Right ventricle myocardium superior (tissue), 1 donor: ENCODE measurements at regions not wholly inside any gene's neighbourhood (a gene's known extent, or its start where the extent isn't known, plus 50 kb on each side); places are given as distances from the start of the nearest gene placed in this dataset.

ENCODE experiments used
- ATAC-seq: fragments of 200-7000 bp; cut with Tn5 transposase; one replicate; pipeline ENCODE4 v1.9.1; 2020; ENCODE audit warnings: mild to moderate bottlenecking; ENCODE audit not compliant: poor library complexity
- DNase-seq: peaks from one replicate; pipeline ENCODE4 v3.0.0-alpha.2; 2020
- intact Hi-C: fragments of 100-400 bp; cut with DNase I; formaldehyde crosslinking; loops from one replicate; pipeline ENCODE4 v1.11.2; 2022
- donor health status: DM: no; HTN: yes; CAD: no; lungs with severe emphysema.

DNA sequence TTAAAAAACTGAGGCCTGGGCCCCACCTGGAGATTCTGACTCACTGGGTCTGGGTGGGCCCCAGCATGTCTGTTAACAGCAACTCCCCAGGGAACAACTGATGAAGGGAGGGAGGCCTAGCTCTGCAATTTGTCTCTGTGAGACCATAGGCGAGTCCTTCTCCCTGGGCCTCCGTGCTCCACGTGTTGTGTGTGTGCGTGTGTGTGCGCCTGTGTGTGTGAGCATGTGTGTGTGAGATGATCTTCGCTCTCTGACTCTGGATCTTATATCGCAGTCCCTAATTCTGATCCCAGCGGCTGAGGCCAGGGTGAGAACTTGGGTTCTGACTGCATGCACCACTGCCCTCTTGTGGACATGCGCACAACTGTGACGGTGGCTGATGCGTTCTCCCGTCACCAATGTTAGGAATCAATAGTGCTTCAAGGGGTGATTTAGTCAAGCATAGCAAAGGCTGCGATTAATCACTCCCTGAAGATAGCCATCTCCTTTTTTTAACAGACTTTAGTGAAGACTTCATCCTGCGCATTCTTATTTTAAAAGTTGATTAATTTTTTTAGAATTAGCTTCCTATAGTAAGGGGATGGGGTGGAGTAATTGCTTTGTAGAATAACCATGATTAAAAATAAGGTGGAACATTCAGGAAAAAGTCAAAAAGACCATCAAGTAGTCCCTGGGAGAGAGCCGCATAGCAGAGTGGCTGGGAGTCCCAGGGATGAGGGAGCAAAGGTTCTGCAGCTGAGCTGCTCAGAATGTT, 62.4 kb upstream of the USP24 start:
- DNase-seq: peak; percentile 89
- peak; percentile 92 for ATAC-seq

DNA sequence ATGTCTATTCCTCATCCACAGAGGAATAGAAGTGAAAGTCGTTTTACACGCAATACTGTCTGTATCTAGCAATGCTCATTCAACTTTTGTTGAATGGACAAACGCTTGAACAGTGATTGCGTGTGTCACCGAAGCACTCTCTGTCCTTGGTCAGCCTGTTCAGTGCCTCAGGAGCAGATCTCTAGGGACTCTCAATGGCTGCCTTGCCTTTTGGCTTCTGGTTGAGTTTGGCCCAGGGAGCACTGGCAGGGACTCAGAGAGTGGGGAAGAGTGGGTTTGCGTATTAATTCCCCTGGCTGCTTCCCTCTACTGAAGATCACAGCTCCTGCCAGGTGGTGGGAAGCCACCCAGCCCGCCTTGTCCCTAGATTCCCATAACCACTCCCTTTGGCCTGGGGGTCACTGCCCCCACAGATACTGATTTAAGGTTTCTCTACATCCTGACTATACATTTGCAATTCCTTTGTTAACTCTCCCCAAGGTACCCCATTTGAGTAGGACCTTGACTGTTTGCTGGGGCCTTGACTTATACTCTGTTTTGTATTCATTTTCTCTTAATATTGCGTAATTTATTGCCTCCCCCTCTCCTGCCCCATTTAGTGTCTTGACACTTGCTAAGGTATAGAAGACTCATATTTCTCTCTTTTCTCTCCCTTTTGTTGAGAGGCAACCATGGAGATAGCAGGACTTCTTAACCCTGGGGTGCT, 61.7 kb upstream of the USP24 start:
- intact Hi-C loops: loop anchor here (1.0 to 10.0 kb wide), 2 partner anchors 62 to 137 kb away; partner anchors contain the start of gene USP24
- DNase-seq (peak; percentile 65), ATAC-seq (peak; percentile 80)

More for the DNA sequence above, 62.4 kb upstream of the USP24 start:
- intact Hi-C loops: loop anchor here (1.0 to 10.0 kb wide), 2 partner anchors 63 to 137 kb away; partner anchors contain the start of gene USP24

DNA sequence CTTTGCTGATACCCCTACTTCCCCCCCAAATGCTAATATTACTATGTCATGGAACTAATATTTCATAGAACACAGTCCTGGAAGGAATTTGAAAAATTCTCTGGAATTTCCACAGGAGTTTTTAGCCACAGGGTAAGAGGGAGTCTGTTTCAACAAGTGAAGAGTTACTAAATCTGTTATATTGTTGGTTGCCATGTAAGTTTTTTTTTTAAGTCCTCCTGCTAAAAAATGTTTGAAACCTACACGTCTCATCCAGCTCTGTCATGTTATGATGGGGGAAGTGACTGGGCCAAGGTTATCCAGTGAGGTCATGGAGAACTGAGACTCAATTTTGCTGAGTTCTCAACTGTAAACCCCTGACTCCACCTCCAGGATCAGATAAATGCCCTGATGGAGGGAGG, 60.8 kb upstream of the USP24 start:
- intact Hi-C loops: loop anchor here (10.0 kb wide), 1 partner anchor 61 kb away; the partner anchor contains the start of gene USP24
- ATAC-seq: no peak
- DNase-seq: no peak

DNA sequence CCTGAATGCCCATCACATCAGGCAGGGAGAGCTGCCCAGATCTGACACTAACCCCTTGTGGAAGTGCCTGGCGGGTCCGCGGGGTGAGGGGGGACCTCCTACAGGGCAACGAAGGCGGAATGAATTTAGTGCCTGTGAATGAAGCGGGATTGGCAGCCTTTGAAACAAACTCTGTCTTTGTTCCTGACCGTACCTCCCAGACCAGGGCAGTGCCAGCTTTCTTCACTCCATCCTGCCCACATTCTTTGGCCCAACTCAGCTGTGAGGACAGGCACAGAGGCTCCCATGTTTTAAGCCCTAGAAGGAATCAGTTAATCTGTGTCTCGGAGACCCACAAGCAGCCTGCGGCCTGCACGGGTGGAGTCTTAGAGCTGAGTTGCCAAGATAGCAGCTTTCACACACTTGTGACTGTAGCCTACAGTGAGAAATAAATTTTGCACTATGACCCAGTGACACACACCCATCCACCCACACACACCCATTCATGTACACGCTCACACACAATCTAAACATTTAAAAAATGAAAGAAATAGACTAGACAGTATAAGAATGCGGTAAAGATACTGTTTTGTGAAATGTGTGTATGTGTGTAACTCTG, 60.1 kb upstream of the USP24 start:
- ATAC-seq (no peak), DNase-seq (no peak)
- intact Hi-C loops: loop anchor here (10.0 kb wide), 1 partner anchor 60 kb away; the partner anchor contains the start of gene USP24

DNA sequence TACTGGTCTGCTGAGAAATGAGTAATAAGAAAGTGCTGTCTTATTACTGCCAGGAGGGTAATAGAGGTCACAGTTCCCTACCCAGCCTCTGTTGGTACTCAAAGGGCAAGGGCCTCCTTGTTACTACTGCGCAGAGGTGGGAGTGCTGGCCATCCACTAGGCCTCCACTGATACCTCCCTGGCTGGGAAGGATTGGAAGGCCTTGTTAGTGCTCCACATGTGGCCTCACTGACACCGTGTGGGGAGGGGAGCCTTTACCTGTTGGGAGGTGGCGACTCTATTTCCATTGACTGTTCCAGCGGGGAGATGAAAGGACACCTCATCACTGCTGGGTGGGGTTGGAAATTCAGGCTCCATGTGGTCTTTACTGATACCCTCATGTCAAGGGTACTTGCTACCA, 57.8 kb upstream of the USP24 start:
- intact Hi-C loops: loop anchor here (10.0 kb wide), 1 partner anchor 58 kb away; the partner anchor contains the start of gene USP24
- no peak for ATAC-seq
- no peak for DNase-seq
